ENCODE measurements at regions not wholly inside any gene's neighbourhood (a gene's known extent, or its start where the extent isn't known, plus 50 kb on each side); places are given as distances from the start of the nearest gene placed in this dataset.

- Histone ChIP-seq H4K20me1 (ENCODE audit: insufficient read depth, low read length) (no peaks in the 10 kb centered on the region), H3K9me3 (replicated peaks; ENCODE audit: insufficient read depth, low read length) (no peaks in the 10 kb centered on the region), H3K4me3 (ENCODE audit: low read length) (no peak overlapping the region), H3K9me2 (replicated peaks; ENCODE audit: insufficient read depth, low read length) (no peaks in the 10 kb centered on the region), H3K27ac (ENCODE audit: low read length) (no peak overlapping the region), H3F3A (ENCODE audit: insufficient read depth, low read length) (no peaks in the 10 kb centered on the region), H3K4me2 (ENCODE audit: low read depth, low read length) (no peak overlapping the region), H3K79me2 (ENCODE audit: low read length) (no peaks in the 10 kb centered on the region), H3K27me3 (replicated peaks; ENCODE audit: insufficient read depth, low read length) (no peaks in the 10 kb centered on the region), H3K4me1 (ENCODE audit: low read length) (peaks cover 10% of the 10 kb centered on the region), H3K36me3 (replicated peaks; ENCODE audit: insufficient read depth, low read length) (no peaks in the 10 kb centered on the region), H3K9ac (ENCODE audit: low read length) (no peak overlapping the region), H2AFZ (ENCODE audit: low read length) (no peak overlapping the region)
- TF ChIP-seq EZH2phosphoT487 (IDR thresholded peaks at IDR 0.05; ENCODE audit: low read length) = no peak
- TF ChIP-seq, protein P1, sequence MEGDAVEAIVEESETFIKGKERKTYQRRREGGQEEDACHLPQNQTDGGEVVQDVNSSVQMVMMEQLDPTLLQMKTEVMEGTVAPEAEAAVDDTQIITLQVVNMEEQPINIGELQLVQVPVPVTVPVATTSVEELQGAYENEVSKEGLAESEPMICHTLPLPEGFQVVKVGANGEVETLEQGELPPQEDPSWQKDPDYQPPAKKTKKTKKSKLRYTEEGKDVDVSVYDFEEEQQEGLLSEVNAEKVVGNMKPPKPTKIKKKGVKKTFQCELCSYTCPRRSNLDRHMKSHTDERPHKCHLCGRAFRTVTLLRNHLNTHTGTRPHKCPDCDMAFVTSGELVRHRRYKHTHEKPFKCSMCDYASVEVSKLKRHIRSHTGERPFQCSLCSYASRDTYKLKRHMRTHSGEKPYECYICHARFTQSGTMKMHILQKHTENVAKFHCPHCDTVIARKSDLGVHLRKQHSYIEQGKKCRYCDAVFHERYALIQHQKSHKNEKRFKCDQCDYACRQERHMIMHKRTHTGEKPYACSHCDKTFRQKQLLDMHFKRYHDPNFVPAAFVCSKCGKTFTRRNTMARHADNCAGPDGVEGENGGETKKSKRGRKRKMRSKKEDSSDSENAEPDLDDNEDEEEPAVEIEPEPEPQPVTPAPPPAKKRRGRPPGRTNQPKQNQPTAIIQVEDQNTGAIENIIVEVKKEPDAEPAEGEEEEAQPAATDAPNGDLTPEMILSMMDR (IDR thresholded peaks at IDR 0.05; ENCODE audit: low read length) = no peak
- TF ChIP-seq EZH2 (optimal IDR thresholded peaks at IDR 0.05; ENCODE audit: low read depth, low read length) = no peak
- DNase-seq = no peak
Observed at GRCh38 chr15:47932261-47932660, 188.5 kb upstream of the SLC24A5 start.

DNA sequence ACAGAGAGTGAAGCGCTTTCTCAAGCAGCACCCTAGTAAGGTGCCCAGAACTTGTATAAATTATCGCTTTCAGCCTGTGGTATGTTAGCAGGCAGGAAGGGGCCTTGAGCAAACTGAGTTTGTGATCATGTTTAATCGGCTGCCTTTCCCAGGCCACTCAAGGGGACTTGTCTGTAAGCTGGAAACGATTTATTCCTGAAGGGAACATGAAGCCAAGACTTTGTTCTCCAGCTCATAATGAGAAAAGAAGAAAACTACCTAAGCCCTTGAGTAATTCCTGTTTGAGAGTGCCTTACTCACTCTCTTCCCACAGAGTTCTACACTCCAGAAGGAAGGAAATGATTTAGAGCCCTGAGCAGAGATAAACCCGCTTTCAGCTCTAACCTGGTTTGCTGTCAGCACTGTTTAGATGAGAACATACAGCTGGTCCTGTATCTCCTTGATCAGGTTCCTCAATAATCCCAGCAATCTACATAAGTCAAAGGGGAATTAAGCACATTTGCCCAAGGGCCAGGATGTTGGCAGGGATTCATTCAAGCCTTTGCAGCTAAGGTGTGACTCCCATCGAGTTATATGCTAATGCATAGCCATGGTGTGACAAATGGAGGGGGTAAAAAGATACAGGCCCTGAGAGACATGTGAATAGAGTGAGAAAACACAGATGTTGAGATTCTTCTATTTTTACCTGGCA is 187.7 kb upstream of the SLC24A5 start:
- H3K27ac ChIP-seq (ENCODE audit: low read length) = no peak overlapping the region
- H3K27me3 ChIP-seq (replicated peaks; ENCODE audit: insufficient read depth, low read length) = no peaks in the 10 kb centered on the region
- H3F3A ChIP-seq (ENCODE audit: insufficient read depth, low read length) = no peaks in the 10 kb centered on the region
- H3K4me2 ChIP-seq (ENCODE audit: low read depth, low read length) = no peak overlapping the region
- no peak overlapping the region for H2AFZ ChIP-seq (ENCODE audit: low read length)
- H3K9ac ChIP-seq (ENCODE audit: low read length) = no peak overlapping the region
- no peaks in the 10 kb centered on the region for H3K9me2 ChIP-seq (replicated peaks; ENCODE audit: insufficient read depth, low read length)
- H3K9me3 ChIP-seq (replicated peaks; ENCODE audit: insufficient read depth, low read length) = no peaks in the 10 kb centered on the region
- no peaks in the 10 kb centered on the region for H3K36me3 ChIP-seq (replicated peaks; ENCODE audit: insufficient read depth, low read length)
- DNase-seq = no peak
- peaks cover 10% of the 10 kb centered on the region for H3K4me1 ChIP-seq (ENCODE audit: low read length)
- H3K4me3 ChIP-seq (ENCODE audit: low read length) = no peak overlapping the region
- no peaks in the 10 kb centered on the region for H3K79me2 ChIP-seq (ENCODE audit: low read length)
- TF ChIP-seq EZH2 (optimal IDR thresholded peaks at IDR 0.05; ENCODE audit: low read depth, low read length) (no peak), EZH2phosphoT487 (IDR thresholded peaks at IDR 0.05; ENCODE audit: low read length) (no peak)
- TF ChIP-seq, protein P1 (IDR thresholded peaks at IDR 0.05; ENCODE audit: low read length) = no peak
- H4K20me1 ChIP-seq (ENCODE audit: insufficient read depth, low read length) = no peaks in the 10 kb centered on the region

DNA sequence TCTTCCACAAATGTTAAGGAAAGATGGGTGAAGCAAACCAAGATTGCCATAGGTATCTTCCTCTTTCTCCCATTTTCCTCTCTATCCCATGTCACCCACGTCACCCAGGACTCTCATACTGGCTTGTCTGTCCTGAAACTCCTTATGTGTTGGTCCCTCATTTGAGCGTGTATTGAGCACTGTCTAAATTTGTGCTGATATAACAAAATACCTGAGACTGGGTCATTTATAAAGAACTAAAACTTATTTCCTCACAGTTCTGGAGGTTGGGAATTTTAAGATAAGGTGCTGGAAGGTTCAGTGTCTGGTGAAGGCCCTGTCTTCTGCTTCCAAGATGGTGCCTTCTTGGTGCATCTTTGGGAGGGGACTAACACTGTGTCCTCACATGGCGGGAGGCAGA is 186.9 kb upstream of the SLC24A5 start:
- H2AFZ ChIP-seq (ENCODE audit: low read length) = no peak overlapping the region
- H3K9ac ChIP-seq (ENCODE audit: low read length) = no peak overlapping the region
- H3K9me2 ChIP-seq (replicated peaks; ENCODE audit: insufficient read depth, low read length) = no peaks in the 10 kb centered on the region
- H3K4me3 ChIP-seq (ENCODE audit: low read length) = no peak overlapping the region
- TF ChIP-seq EZH2 (optimal IDR thresholded peaks at IDR 0.05; ENCODE audit: low read depth, low read length) (no peak), EZH2phosphoT487 (IDR thresholded peaks at IDR 0.05; ENCODE audit: low read length) (no peak)
- TF ChIP-seq, protein P1 (IDR thresholded peaks at IDR 0.05; ENCODE audit: low read length) = no peak
- no peaks in the 10 kb centered on the region for H4K20me1 ChIP-seq (ENCODE audit: insufficient read depth, low read length)
- H3F3A ChIP-seq (ENCODE audit: insufficient read depth, low read length) = no peaks in the 10 kb centered on the region
- no peaks in the 10 kb centered on the region for H3K27me3 ChIP-seq (replicated peaks; ENCODE audit: insufficient read depth, low read length)
- DNase-seq = no peak
- H3K27ac ChIP-seq (ENCODE audit: low read length) = no peak overlapping the region
- H3K4me1 ChIP-seq (ENCODE audit: low read length) = peaks cover 10% of the 10 kb centered on the region
- H3K36me3 ChIP-seq (replicated peaks; ENCODE audit: insufficient read depth, low read length) = no peaks in the 10 kb centered on the region
- H3K79me2 ChIP-seq (ENCODE audit: low read length) = no peaks in the 10 kb centered on the region
- no peak overlapping the region for H3K4me2 ChIP-seq (ENCODE audit: low read depth, low read length)
- H3K9me3 ChIP-seq (replicated peaks; ENCODE audit: insufficient read depth, low read length) = no peaks in the 10 kb centered on the region
